ENCODE measurements at regions not wholly inside any gene's neighbourhood (a gene's known extent, or its start where the extent isn't known, plus 50 kb on each side); places are given as distances from the start of the nearest gene placed in this dataset.
"Not testable (repeated sequence)": the region's sequence is repeated elsewhere in the genome, so short reads cannot be mapped to it uniquely, and the experiment has no call there.

DNA sequence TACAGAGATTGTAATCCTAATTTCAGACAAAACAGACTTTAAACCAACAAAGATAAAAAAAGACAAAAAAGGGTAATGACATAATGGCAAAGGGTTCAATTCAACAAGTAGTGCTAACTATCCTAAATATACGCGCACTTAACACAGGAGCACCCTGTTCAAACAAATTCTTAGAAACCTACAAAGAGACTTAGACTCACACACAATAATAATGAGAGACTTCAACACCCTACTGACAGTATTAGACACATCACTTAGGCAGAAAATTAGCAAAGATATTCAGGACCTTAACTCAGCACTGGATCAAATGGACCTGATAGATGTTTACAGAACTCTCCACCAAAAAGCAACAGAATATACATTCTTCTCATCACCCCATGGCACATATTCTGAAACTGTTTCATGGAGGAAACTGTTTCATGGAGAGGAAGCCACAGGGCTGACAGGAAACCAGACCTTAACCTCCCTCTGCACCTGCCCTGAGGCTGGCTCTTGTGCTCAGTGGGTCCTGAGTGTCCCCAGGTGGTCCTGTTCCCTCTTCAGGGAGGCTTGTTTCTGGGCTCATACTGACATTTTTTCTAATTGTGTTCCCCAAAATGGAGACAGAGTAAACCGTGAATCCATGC, 54.7 kb downstream of the OR4M2 start:
- not testable (repeated sequence) for DNase-seq (ENCODE audit: low read depth); H3K4me3 ChIP-seq (ENCODE audit: low read depth, low read length)

- DNase-seq (ENCODE audit: low read depth); H3K4me3 ChIP-seq (ENCODE audit: low read depth, low read length): not testable (repeated sequence)
Measured at GRCh38 chr15:22137572-22137971, 57.2 kb downstream of the OR4M2 start.

DNA sequence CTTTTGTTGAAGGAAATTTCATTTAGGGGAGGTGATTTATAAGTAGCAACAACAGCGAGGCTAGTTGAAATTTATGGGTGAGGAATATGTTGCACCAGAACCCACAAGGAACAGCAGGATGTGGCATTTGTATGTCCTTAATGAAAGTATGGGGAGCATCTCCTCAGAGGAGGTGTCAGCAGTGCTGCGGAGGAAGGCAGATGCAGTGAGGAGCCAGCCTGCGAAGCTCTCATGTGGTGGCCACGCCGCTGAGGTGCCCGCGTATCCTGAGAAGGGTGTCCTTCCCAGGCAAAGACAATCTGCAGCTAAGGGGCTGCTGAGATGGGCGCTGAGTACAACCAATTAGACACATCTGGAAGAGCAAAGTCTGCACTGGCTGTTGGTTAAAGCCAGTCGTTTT, 60.8 kb downstream of the OR4M2 start:
- DNase-seq (ENCODE audit: low read depth); H3K4me3 ChIP-seq (ENCODE audit: low read depth, low read length): not testable (repeated sequence)

GRCh38 chr15:22148109-22148508, 67.8 kb downstream of the OR4M2 start:
- H3K4me3 ChIP-seq (ENCODE audit: low read depth, low read length); DNase-seq (ENCODE audit: low read depth): not testable (repeated sequence)

DNA sequence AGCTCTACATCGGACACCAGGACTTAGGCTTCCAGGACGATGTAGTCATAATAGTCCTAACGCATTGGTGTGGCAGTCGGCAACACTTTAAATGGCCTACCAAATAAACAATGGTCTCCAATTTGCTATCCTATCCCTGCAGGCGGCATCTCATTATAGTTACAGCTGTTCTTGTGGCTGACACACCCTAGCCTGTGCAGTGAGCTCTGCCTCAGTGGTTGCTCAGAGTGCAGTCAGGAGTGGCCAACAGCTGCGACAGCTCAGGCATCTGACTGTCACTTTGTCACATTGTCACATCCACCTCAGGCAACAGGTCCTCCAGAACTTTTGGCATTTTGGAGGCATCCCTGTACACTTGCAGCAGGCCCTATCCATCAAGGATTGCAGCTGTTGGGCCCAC, 77.9 kb downstream of the OR4M2 start:
- not testable (repeated sequence) for H3K4me3 ChIP-seq (ENCODE audit: low read depth, low read length); DNase-seq (ENCODE audit: low read depth)

DNA sequence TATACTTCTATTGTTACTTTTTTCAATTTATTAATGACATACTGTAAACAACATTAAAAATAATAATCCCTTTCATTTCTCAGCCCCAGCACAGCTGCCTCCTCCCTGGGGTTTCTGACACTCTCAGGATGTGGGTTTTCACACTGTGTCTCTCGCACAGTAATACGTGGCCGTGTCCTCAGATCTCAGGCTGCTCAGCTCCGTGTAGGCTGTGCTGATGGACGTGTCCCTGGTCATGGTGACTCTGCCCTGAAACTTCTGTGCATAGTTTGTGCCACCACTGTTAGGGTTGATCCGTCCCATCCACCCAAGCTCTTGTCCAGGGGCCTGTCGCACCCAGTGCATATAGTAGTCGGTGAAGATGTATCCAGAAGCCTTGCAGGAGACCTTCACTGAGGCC, 80.0 kb downstream of the OR4M2 start:
- H3K4me3 ChIP-seq (ENCODE audit: low read depth, low read length); DNase-seq (ENCODE audit: low read depth): not testable (repeated sequence)

- not testable (repeated sequence) for DNase-seq (ENCODE audit: low read depth); H3K4me3 ChIP-seq (ENCODE audit: low read depth, low read length)
Measured at GRCh38 chr15:22160741-22161140, 80.4 kb downstream of the OR4M2 start.

- not testable (repeated sequence) for DNase-seq (ENCODE audit: low read depth); H3K4me3 ChIP-seq (ENCODE audit: low read depth, low read length)
Measured at GRCh38 chr15:22161398-22161797, 81.1 kb downstream of the OR4M2 start.

GRCh38 chr15:22163715-22164114, 83.4 kb downstream of the OR4M2 start:
- DNase-seq (ENCODE audit: low read depth); H3K4me3 ChIP-seq (ENCODE audit: low read depth, low read length): not testable (repeated sequence)

- H3K4me3 ChIP-seq (ENCODE audit: low read depth, low read length); DNase-seq (ENCODE audit: low read depth): not testable (repeated sequence)
Measured at GRCh38 chr15:22167521-22167920, 87.2 kb downstream of the OR4M2 start.

GRCh38 chr15:22173029-22173998, 93.0 kb downstream of the OR4M2 start:
- not testable (repeated sequence) for DNase-seq (ENCODE audit: low read depth); H3K4me3 ChIP-seq (ENCODE audit: low read depth, low read length)

DNA sequence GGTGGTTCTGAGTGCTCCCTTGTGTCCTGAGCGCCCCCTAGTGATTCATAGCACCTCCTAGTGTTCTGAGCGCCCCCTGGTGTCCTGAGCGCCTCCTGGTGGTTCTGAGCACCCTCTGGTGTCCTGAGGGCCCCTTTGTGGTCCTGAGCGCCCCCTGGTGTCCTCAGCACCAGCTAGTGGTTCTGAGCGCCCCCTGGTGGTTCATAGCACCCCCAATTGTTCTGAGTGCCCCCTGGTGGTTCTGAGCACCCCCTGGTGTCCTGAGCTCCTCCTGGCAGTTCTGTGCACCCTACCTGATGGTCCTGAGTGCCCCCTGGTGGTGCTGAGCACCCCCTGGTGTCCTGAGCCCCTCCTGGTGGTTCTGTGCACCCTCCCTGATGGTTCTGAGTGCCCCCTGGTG, 93.8 kb downstream of the OR4M2 start:
- H3K4me3 ChIP-seq (ENCODE audit: low read depth, low read length); DNase-seq (ENCODE audit: low read depth): not testable (repeated sequence)

- H3K4me3 ChIP-seq (ENCODE audit: low read depth, low read length); DNase-seq (ENCODE audit: low read depth): not testable (repeated sequence)
Measured at GRCh38 chr15:22177965-22178364, 97.6 kb downstream of the OR4M2 start.

GRCh38 chr15:22178438-22178837, 98.1 kb downstream of the OR4M2 start:
- not testable (repeated sequence) for DNase-seq (ENCODE audit: low read depth)

DNA sequence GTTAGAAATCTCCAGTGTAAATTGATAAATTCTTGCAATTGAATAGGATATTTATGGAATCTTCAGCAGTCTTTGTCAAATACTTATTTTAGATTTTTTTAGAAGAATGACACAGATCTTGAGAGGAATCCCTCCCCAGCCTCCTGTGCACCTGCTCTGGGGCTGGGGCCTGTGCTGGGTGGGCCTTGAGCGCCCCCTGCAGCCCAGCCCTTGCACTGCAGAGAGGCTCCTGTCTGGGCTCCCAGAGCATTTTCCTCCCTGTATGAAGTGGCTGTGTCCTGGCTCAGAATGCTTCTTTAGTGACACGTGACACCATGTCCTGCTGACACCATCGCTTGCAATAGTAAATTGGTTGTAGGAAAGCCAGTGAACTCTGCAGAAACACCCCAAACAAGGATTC, 98.7 kb downstream of the OR4M2 start:
- not testable (repeated sequence) for H3K4me3 ChIP-seq (ENCODE audit: low read depth, low read length); DNase-seq (ENCODE audit: low read depth)

More at GRCh38 chr15:22178438-22178837, 98.1 kb downstream of the OR4M2 start:
- H3K4me3 ChIP-seq (ENCODE audit: low read depth, low read length): not testable (repeated sequence)

DNA sequence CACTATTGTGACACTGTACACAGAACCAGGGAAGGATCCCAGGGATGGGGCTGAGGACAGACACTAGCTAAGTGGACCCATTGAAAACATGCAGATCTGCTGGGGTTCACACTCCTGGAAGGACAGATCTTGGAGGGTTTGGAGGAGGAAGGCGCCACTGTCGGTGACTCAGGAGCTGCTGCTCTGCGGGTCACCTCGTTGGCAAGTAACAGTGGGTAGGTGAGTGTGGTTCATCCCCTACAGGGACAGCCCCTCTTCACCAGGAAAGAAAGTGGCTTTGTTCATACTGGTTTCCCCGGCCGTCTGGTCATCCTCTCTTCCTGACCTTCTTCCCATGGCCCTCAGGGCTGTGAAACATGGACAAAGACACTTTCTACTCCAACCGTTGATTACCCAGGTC, 100.3 kb downstream of the OR4M2 start:
- DNase-seq (ENCODE audit: low read depth); H3K4me3 ChIP-seq (ENCODE audit: low read depth, low read length): not testable (repeated sequence)

GRCh38 chr15:22184678-22185077, 104.4 kb downstream of the OR4M2 start:
- not testable (repeated sequence) for DNase-seq (ENCODE audit: low read depth); H3K4me3 ChIP-seq (ENCODE audit: low read depth, low read length)

- DNase-seq (ENCODE audit: low read depth); H3K4me3 ChIP-seq (ENCODE audit: low read depth, low read length): not testable (repeated sequence)
Measured at GRCh38 chr15:22186846-22187532, 106.7 kb downstream of the OR4M2 start.

DNA sequence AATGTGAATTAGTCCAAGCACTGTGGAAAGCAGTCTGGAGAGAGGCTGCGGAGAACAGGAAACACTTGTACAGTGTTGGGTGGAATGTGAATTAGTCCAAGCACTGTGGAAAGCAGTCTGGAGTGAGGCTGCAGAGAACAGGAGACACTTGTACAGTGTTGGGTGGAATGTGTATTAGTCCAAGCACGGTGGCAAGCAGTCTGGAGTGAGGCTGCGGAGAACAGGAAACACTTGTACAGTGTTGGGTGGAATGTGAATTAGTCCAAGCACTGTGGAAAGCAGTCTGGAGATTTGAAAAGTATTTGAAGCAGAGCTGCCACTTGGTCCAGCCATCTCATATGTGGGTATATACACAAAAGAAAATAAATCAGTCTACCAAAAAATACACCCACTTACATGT, 111.5 kb downstream of the OR4M2 start:
- H3K4me3 ChIP-seq (ENCODE audit: low read depth, low read length); DNase-seq (ENCODE audit: low read depth): not testable (repeated sequence)
